GM12874 (cell line): ENCODE measurements at regions not wholly inside any gene's neighbourhood (a gene's known extent, or its start where the extent isn't known, plus 50 kb on each side); places are given as distances from the start of the nearest gene placed in this dataset.

ENCODE experiments used
- TF ChIP-seq, protein P1 (sequence below): IDR thresholded peaks from 2 replicates; pipeline ENCODE4 v1.5.1; 2011; ENCODE audit warnings: low read depth, mild to moderate bottlenecking, control low read depth, low read length, moderate library complexity; ENCODE audit not compliant: insufficient read depth

- TF ChIP-seq, protein P1, sequence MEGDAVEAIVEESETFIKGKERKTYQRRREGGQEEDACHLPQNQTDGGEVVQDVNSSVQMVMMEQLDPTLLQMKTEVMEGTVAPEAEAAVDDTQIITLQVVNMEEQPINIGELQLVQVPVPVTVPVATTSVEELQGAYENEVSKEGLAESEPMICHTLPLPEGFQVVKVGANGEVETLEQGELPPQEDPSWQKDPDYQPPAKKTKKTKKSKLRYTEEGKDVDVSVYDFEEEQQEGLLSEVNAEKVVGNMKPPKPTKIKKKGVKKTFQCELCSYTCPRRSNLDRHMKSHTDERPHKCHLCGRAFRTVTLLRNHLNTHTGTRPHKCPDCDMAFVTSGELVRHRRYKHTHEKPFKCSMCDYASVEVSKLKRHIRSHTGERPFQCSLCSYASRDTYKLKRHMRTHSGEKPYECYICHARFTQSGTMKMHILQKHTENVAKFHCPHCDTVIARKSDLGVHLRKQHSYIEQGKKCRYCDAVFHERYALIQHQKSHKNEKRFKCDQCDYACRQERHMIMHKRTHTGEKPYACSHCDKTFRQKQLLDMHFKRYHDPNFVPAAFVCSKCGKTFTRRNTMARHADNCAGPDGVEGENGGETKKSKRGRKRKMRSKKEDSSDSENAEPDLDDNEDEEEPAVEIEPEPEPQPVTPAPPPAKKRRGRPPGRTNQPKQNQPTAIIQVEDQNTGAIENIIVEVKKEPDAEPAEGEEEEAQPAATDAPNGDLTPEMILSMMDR, result no peak
Measured at GRCh38 chr10:36075196-36075595, 433.1 kb upstream of the FZD8 start.

GRCh38 chr10:36073796-36074345 is 431.8 kb upstream of the FZD8 start:
- TF ChIP-seq, protein P1, result no peak

DNA sequence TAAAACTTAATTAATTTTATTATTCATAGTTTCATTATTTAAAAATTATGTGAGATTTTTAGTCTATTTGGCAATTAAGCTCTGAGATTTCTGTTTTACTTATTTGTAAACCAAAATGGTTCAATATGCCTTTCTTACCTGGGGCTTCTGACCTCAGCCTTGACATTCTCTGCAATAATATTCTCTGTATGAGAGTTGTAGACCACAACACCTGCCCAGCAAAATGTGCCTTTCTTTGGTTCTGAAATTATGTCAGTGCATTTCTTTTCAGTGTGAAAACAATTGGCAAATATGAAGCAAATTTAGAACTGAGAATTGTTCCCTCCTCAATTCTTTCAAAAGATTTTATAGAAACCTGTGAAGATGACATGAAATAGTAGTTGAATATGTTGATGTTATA is 426.4 kb upstream of the FZD8 start:
- TF ChIP-seq, protein P1, result no peak

GRCh38 chr10:36067748-36068147 is 425.7 kb upstream of the FZD8 start:
- TF ChIP-seq, protein P1, result no peak

- TF ChIP-seq, protein P1, result no peak
Measured at GRCh38 chr10:36066850-36067249, 424.8 kb upstream of the FZD8 start.

DNA sequence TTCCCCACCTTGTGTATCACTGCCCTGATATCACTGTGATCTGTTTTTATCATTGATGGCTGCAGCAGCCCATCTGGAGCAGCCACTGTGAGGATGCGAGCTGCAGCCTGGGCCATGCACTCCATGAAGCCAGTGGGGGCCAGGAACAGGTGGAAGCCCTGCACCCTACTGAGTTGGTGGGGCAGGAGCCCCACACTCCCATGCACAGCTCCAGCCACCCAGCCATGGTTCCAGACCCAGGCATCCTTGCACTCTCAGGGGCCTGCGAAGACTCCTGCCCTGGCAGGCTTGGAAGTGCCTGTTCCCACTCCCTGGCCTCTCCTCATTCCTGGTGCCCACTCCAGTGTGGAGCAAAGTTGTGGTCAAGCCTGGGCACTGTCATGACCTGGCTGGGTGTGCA is 424.0 kb upstream of the FZD8 start:
- TF ChIP-seq, protein P1, result no peak

DNA sequence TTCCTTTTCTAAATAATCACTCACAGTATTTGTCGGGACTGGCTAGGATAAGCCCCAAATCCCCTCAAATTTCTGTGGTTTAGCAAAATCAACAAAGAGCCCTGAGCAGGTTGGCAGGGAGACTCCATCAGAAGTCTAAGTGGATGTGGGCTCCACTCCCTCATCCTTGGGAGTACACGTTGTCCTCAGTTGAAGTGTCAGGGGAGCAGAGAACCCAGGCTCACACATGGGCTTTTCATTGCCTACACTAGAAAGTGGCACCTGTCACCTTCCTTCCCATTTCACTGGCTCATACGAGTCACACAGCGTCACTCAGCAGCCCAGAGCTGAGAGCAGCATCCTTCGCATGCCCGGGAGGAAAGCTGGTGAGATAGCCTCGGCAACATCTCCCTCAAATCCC is 421.3 kb upstream of the FZD8 start:
- TF ChIP-seq, protein P1, result no peak
